DMS79 treated with DMSO at 0.1 percent for 48 hours (cell line): ENCODE measurements at regions not wholly inside any gene's neighbourhood (a gene's known extent, or its start where the extent isn't known, plus 50 kb on each side); places are given as distances from the start of the nearest gene placed in this dataset.
A peak's percentile ranks its signal among the peaks of the same experiment; 100 is the strongest.

ENCODE experiments used
- DNase-seq: peaks from one replicate; lab custom pipeline; 2025; lab: John Stamatoyannopoulos, UW

- DNase-seq = no peak
These were observed 106.6 kb upstream of the MAP1B start for GRCh38 chr5:72000707-72001106.

- DNase-seq = no peak
These were observed 101.6 kb upstream of the MAP1B start for GRCh38 chr5:72005671-72006070.

GRCh38 chr5:72006361-72006760 lies 100.9 kb upstream of the MAP1B start:
- DNase-seq = no peak

GRCh38 chr5:72007336-72008111 lies 99.8 kb upstream of the MAP1B start:
- no peak for DNase-seq

- no peak for DNase-seq
These were observed 98.0 kb upstream of the MAP1B start for GRCh38 chr5:72009280-72009679.

GRCh38 chr5:72010430-72010829 lies 96.8 kb upstream of the MAP1B start:
- no peak for DNase-seq

GRCh38 chr5:72012906-72013305 lies 94.4 kb upstream of the MAP1B start:
- DNase-seq = no peak

GRCh38 chr5:72013766-72014624 lies 93.3 kb upstream of the MAP1B start:
- DNase-seq = peak; percentile 67

- DNase-seq = peak; percentile 63
These were observed 92.1 kb upstream of the MAP1B start for GRCh38 chr5:72015103-72015548.

GRCh38 chr5:72018143-72018803 lies 89.0 kb upstream of the MAP1B start:
- no peak for DNase-seq

- no peak for DNase-seq
These were observed 86.9 kb upstream of the MAP1B start for GRCh38 chr5:72020161-72020983.

- DNase-seq = no peak
These were observed 85.5 kb upstream of the MAP1B start for GRCh38 chr5:72021651-72022357.

GRCh38 chr5:72028382-72028781 lies 78.9 kb upstream of the MAP1B start:
- no peak for DNase-seq

GRCh38 chr5:72030237-72030636 lies 77.0 kb upstream of the MAP1B start:
- DNase-seq = no peak

GRCh38 chr5:72032788-72033187 lies 74.5 kb upstream of the MAP1B start:
- DNase-seq = no peak

GRCh38 chr5:72034770-72035169 lies 72.5 kb upstream of the MAP1B start:
- no peak for DNase-seq

GRCh38 chr5:72035831-72036230 lies 71.4 kb upstream of the MAP1B start:
- DNase-seq = no peak

- DNase-seq = no peak
These were observed 70.3 kb upstream of the MAP1B start for GRCh38 chr5:72036951-72037350.

GRCh38 chr5:72040513-72040912 lies 66.8 kb upstream of the MAP1B start:
- no peak for DNase-seq

- no peak for DNase-seq
These were observed 65.6 kb upstream of the MAP1B start for GRCh38 chr5:72041654-72042053.

- DNase-seq = no peak
These were observed 65.2 kb upstream of the MAP1B start for GRCh38 chr5:72042097-72042496.
